Fibroblast of pulmonary artery (primary cell): ENCODE measurements at regions not wholly inside any gene's neighbourhood (a gene's known extent, or its start where the extent isn't known, plus 50 kb on each side); places are given as distances from the start of the nearest gene placed in this dataset.
"Not testable (repeated sequence)": the region's sequence is repeated elsewhere in the genome, so short reads cannot be mapped to it uniquely, and the experiment has no call there.

ENCODE experiments used
- DNase-seq: peaks from one replicate; pipeline ENCODE4 v3.0.0-alpha.2; 2010; ENCODE audit warnings: low read depth
- H3K4me3 ChIP-seq: replicated peaks from 2 replicates; pipeline ENCODE4 v1.5.1; 2011; ENCODE audit warnings: low read depth, mild to moderate bottlenecking, control low read depth, low read length, moderate library complexity
- CTCF ChIP-seq: IDR thresholded peaks from 2 replicates; pipeline ENCODE4 v1.5.1; 2011; ENCODE audit warnings: mild to moderate bottlenecking, control low read depth, low read length, inconsistent platforms; ENCODE audit errors: missing control alignments

DNA sequence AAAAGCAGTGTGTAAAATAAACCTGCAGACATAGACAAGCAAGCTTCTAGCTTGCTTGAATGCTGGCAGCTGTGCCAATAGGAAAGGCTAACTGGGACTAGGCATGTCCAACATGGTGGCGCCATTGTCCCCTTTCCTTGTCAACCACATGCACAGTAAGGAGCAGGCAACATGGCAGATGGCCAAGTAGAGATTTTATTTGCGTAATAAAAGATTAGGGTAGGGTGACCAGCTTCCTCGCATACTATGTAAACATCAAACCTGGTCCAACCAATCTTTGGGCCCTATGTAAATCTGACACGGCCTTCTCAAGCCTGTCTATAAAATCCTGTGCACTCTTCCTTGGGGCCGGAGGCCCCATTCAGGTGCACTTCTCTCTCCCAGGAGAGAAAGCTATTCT is 575.4 kb upstream of the GOLIM4 start:
- DNase-seq, result no peak
- TF ChIP-seq CTCF, result no peak
- H3K4me3 ChIP-seq, result no peak overlapping the region

- not testable (repeated sequence) for DNase-seq, H3K4me3 ChIP-seq
Measured at GRCh38 chr3:168660879-168661657, 565.3 kb upstream of the GOLIM4 start.

GRCh38 chr3:168659015-168659414 is 563.3 kb upstream of the GOLIM4 start:
- TF ChIP-seq CTCF, result no peak
- no peak overlapping the region for H3K4me3 ChIP-seq
- DNase-seq, result no peak

DNA sequence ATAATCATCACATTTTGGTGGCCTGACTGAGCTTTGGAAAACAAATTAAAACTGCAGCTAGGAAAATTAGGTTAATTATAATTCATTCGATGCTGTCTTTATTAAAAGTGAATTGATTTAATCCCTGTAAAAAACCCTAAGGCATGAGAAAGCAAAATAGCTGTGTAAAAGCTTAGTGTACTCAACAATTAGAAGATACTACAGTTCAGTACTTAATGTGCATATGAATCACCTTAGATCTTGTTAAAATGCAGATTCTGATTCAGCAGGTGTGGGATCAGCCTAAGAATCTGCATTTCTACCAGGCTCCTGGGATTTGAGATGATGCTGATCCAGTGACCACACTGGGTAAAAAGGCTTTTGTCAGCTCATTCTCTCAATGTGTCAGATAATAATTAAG is 559.9 kb upstream of the GOLIM4 start:
- TF ChIP-seq CTCF, result no peak
- no peak for DNase-seq
- no peak overlapping the region for H3K4me3 ChIP-seq

DNA sequence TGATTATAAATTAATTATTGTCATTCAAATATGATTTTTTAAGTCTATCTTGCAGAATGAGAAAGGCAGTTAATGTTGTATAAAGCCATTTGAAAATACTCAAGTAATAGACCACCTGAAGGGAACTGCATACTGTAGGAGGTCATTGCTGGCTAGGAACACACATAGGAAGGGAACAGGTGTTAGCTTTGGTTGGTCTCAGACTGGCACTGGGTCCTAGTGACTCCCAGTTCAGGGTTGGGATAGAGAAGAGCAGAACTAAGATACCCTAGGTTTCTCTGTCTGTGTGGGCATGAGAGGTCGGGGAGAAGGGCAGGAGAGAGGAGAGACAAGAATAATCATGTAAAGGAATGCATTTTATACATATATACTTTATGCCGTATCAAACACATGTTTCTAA is 559.0 kb upstream of the GOLIM4 start:
- TF ChIP-seq CTCF, result no peak
- no peak for DNase-seq
- H3K4me3 ChIP-seq, result no peak overlapping the region

DNA sequence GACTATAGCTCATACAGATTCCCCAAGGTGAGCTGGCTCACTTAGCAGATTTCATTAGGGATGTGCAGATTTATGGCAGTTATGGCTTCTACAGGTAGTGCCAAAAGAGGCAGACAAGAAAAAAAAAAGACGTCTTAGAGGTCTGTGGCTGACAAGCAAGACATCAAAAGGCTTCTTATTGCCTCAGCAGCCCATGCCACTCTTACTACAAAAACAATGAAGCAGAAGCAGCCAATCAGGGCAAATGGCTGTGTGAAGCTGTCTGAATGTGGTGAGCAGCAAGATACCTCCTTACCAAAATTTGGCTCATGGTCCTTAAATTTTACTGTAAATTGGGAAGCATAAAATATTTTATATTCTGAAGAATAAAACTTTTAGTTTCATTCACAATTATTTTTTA is 557.5 kb upstream of the GOLIM4 start:
- DNase-seq, result no peak
- H3K4me3 ChIP-seq, result no peak overlapping the region
- no peak for TF ChIP-seq CTCF

DNA sequence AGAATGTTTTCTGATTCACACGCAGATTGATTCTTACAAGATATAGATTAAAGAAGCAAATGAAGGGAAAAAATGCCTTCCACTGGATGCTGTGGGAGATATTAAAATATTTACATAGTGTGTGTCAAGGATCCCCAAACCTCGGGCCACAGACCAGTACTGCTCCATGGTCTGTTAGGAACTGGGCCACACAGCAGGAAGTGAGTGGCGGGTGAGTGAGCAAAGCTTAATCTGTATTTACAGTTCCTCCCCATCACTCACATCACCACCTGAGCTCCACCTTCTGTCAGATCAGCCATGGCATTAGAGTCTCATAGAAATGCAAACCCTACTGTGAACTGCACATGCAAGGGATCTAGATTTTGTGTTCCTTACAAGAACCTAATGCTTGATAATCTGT is 552.6 kb upstream of the GOLIM4 start:
- H3K4me3 ChIP-seq, result no peak overlapping the region
- DNase-seq, result no peak
- no peak for TF ChIP-seq CTCF

DNA sequence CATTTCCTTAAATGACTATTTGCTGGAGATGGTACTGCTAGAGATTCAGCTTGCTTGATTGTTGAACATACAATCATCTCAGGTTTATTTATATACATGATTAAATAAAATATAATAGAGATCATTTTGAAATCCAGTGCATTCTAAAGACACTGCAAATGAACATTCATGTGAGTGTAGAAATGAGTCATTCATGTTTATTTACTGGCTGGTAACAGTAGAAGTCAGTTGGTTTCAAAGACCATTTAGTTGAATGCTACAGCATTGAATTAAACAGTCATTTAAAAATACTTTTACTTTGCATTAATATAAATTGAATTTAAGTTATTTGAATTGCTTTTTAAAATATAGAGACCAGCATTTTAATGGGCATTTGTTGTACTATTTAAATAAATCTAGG is 551.9 kb upstream of the GOLIM4 start:
- no peak for TF ChIP-seq CTCF
- H3K4me3 ChIP-seq, result no peak overlapping the region
- no peak for DNase-seq
